ENCODE measurements at regions not wholly inside any gene's neighbourhood (a gene's known extent, or its start where the extent isn't known, plus 50 kb on each side); places are given as distances from the start of the nearest gene placed in this dataset.

GRCh38 chr9:73813546-73813945 is 661.9 kb downstream of the ANXA1 start:
- TF ChIP-seq CTCF (IDR thresholded peaks at IDR 0.05) (no peak), EZH2 (IDR thresholded peaks at IDR 0.05) (no peak)
